Activated T-cell treated with anti-CD3 and anti-CD28 coated beads, Interleukin-2, amount 50 U/mL, for 48 hours (primary cell): ENCODE measurements at regions not wholly inside any gene's neighbourhood (a gene's known extent, or its start where the extent isn't known, plus 50 kb on each side); places are given as distances from the start of the nearest gene placed in this dataset.
"Not testable (repeated sequence)": the region's sequence is repeated elsewhere in the genome, so short reads cannot be mapped to it uniquely, and the experiment has no call there.

Experiments used
- DNase-seq, 2 experiments: peaks; one replicate each; pipeline ENCODE4 v3.0.0-alpha.2; 2020

GRCh38 chr7:81025360-81025759 is 106.5 kb upstream of the SEMA3C start:
- no peak for DNase-seq

DNA sequence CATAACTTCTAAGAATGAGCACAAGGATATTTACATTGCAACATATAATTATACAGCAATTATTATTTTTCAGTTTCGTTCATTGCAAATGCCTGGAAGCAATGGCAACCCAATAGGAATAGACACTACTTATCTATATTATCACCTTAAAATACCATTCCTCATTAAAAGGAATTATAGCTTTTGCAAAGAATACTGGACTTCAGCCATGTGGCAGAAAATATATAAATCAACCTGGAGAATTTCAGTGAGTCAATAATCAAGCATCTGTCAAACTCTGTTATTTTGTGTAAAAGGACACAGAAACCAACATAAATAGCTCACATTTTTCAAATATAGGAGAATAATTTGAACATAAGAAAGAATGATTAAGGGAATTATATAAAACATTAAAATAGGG is 96.1 kb upstream of the SEMA3C start:
- no peak for DNase-seq

- DNase-seq, result no peak
Measured at GRCh38 chr7:81014266-81014665, 95.4 kb upstream of the SEMA3C start.

- no peak for DNase-seq
Measured at GRCh38 chr7:81013083-81013817, 94.4 kb upstream of the SEMA3C start.

DNA sequence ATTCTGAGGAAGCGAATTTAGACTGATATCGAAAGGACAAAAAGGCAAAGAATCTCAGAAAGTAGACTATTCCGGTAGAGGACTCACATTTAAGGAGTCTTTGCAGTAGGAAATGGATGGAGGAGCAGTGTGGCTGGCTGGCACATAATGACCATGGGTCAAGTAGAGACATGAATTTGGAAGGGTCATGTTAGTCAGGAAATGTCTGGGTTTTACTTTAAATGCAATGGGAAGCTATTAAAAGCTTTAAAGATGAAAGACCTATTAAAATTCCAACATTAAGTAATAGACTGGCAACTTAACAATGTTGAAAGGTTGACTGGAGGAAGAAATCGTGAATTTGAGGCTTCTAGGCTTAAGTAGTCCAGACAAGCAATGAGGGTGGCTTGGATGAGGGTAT is 90.0 kb upstream of the SEMA3C start:
- no peak for DNase-seq

GRCh38 chr7:81007051-81007450 is 88.2 kb upstream of the SEMA3C start:
- no peak for DNase-seq

GRCh38 chr7:81005254-81005653 is 86.4 kb upstream of the SEMA3C start:
- DNase-seq, result no peak

- no peak for DNase-seq
Measured at GRCh38 chr7:81004098-81004497, 85.2 kb upstream of the SEMA3C start.

DNA sequence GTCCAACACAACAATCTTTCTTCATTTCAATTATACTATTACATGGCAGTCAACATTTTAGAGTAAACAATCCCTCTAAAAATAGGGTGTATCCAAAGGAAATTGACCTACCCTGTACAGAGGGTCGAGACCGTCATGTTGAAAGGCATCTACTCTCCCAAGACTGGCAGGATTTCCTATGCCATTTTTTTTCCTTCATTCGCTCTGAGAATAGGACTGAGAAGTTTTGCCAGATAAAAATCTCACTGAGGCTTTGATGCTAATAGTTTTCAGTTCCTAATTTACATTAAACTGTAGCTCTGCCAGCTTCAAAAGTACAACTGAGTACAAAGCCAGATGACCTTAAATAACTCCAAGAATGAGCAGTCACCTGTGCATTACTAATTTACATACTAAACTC is 84.5 kb upstream of the SEMA3C start:
- DNase-seq, result no peak

GRCh38 chr7:81002421-81002820 is 83.6 kb upstream of the SEMA3C start:
- DNase-seq, result no peak

DNA sequence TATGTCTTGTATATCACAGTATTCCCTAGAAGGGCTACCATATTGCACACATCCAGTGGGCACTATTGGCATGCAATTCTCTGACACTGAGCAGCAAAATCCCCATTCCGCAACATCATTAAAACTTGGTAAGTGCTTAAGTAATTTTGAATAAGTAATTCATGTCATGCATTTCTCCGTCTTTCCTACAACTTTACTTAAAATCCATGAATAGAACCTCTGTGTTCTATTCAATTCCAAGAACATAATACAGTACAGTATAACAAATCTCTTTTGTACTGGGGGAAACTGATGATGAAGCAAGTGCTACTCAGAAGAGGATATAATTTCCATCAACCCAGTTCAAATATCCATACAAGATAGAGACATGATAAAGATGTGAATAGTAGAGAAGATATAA is 80.9 kb upstream of the SEMA3C start:
- no peak for DNase-seq

DNA sequence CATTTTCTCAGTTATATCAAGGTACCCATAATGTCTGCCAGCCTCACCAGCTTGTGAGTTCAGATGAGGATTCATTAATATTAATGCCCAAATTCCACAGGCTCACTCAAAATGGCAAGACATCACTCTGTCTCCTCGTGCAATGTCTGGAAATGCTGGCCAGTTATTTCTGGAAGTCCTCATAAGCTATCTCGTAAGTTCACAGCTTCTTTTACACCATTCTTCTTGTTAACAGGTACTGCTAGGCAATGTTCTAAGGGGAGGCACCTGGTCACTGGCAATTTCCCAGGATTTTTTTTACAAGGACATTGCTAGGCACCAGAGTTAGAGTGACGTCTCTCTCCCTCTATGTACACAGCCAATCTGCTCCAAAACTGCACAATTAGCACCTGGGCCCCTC is 80.2 kb upstream of the SEMA3C start:
- DNase-seq, result no peak

DNA sequence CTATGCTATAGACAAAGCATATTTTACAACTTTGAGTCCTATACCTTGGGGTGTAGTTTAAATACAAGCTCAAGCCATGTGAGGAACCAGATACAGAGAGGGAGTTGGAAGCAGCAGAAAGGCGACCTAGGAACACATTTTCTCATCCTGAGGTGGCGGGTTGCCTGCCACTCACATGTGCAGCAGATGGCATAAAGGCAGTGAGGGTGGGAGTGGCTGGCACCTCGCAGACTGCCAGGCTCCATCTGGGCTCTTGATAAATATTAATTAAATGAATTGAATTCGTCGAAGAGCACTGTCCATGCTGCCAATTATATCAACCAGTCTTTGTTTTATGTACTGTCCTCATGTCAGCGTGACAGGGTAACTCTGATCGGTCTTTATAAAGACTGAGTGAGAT is 79.0 kb upstream of the SEMA3C start:
- DNase-seq, result no peak

DNA sequence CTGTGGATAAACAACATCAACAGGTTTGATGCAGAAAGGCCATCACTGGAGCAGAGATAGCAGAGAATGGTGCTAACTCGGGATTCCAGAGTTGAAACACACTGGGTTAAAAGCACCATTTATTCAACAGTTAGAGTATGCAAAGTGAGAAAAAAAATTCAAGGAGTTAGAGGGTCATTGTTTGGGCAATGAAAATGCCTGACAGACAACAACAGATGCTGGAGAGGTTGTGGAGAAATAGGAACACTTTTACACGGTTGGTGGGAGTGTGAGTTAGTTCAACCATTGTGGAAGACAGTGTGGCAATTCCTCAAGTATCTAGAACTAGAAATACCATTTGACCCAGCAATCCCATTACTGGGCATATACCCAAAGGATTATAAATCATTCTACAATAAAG is 77.4 kb upstream of the SEMA3C start:
- DNase-seq, result not testable (repeated sequence)

DNA sequence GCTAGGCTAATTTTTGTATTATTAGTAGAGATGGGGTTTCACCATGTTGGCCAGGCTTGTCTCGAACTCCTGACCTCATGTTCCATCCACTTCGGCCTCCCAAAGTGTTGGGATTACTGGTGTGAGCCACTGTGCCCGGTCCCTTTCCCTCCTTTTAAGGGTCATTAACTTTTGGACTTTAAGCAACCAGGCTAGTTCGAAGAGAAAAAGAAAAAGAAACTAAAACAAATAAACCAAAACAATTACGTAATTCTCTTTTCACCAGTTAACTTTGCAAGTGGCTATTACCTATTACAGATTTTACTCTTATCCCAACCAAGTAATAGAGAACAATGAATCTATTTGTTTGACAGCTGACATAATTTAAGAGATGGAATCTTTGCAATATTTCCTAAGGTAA is 72.8 kb upstream of the SEMA3C start:
- no peak for DNase-seq

DNA sequence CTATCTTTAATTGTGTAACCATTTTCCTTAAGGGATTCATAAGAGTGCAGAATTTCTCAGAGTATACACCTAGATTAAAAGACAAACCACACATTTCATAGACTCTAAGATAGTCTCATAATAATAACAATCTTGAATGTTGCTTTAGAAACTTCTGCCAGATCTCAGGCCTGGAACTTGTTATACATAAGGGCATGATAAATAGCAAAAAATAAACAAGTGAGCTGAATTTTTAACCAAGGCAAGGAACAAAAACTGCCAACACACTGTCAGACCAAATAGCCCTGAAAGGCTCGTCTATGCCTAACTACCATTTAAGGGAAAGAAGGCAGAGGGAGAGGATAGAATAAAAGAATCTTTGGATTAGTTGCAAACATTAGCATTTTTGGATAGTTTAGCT is 65.8 kb upstream of the SEMA3C start:
- no peak for DNase-seq

- no peak for DNase-seq
Measured at GRCh38 chr7:80981405-80981804, 62.6 kb upstream of the SEMA3C start.

DNA sequence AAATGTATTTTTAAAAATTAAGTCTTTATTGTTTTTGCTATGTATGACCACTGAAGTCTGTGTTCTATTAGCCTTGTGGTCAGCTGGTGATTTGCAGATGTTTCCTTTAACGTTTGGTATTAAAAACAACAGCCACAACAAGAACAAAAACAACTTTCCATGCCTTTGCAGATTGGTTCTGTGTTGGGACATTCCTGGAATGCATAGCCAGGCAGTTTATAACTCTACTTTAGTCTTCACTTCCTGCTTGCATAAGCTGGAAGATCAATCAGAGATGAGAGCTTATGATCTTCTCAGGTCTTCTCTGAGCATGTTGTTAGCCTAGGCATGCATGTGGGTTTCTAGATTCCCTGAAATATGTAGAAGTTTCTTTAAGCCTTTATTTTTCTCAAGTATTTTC is 58.9 kb upstream of the SEMA3C start:
- DNase-seq, result no peak

DNA sequence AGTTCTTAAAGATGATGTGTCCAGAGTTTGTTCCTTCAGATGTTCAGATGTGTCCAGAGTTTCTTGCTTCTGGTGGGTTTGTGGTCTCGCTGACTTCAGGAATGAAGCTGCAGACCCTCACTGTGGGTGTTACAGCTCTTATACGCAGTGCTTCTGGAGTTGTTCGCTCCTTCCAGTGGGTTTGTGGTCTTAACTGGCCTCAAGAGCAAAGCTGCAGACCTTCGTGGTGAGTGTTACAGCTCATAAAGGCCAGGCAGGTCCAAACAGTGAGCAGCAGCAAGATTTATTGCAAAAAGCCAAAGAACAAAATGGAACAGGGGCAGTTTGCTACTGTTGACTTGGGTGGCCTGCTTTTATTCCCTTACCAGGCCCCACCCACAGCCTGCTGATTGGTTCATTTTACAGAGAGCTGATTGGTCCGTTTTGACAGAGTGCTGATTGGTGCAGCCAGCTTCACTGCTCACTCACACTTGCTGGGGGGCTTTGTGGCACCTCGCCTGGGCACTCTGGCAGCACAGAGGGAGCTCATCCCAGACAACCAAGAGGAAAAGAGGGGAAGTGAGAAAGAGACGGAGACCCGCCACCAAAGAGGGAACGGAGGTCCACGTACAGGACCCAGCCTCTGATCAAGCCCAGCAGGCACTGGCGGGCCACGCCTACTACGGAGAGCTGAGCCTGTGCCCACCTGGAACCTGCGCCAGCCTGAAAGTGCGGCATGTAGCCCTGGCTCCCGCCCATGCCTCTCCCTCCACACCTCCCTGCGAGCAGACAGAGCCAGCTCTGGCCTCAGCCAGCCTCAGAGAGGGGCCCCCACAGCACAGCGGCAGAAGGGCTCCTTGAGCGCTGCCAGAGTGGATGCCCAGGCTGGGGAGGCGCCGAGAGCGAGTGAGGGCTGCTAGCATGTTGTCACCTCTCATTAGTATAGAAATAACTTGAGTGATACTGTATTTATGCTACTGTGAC is 55.8 kb upstream of the SEMA3C start:
- DNase-seq, result no peak

GRCh38 chr7:80971225-80971624 is 52.4 kb upstream of the SEMA3C start:
- DNase-seq, result no peak
